ENCODE measurements at regions not wholly inside any gene's neighbourhood (a gene's known extent, or its start where the extent isn't known, plus 50 kb on each side); places are given as distances from the start of the nearest gene placed in this dataset.

DNA sequence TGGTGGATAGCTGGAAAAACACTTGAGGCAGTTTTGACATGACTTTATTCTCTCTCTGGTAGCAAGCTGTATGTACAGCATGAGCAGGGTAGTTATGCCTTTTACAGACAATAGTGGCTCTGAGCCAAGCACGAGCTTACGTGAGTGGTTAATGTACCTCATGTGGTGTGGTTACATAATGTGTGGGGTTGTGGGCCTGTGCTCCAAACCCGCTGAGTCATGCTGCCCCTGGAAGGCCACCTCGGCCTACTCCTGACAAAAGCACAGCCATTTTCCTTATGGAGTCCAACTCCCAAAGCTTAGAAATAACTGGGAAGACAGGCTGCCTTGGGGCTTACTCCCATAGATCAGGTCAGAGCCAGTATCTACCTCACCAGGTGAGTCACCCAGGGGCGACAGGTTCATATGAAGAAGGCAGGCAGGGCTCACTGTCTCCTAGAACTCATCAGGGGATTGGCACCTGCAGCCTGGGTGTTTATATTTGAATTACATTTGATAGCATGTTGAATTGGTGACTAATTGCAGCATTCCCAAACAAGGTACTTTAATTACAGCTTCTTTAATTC lies 404.5 kb downstream of the ADRA2A start:
- Histone ChIP-seq H4K20me1 (ENCODE audit: insufficient read depth, low read length) (no peaks in the 10 kb centered on the region), H3K4me3 (ENCODE audit: insufficient read depth, low read depth, low read length) (no peak overlapping the region), H3K23ac (ENCODE audit: low read depth, low read length) (no peak overlapping the region), H3K9ac (ENCODE audit: low read depth, low read length) (no peak overlapping the region), H2BK20ac (ENCODE audit: low read depth, low read length) (no peak overlapping the region), H3K4me2 (ENCODE audit: low read depth, low read length) (no peak overlapping the region), H3K4ac (ENCODE audit: low read depth, low read length) (no peak overlapping the region), H3K36me3 (ENCODE audit: control insufficient read depth, insufficient read depth, low read length) (no peaks in the 10 kb centered on the region), H4K5ac (ENCODE audit: low read depth, low read length) (no peak overlapping the region), H2AK9ac (replicated peaks; ENCODE audit: low read depth, low read length, poor library complexity) (no peak overlapping the region), H3K9me1 (ENCODE audit: insufficient read depth, low read length) (no peaks in the 10 kb centered on the region), H3K9me3 (ENCODE audit: control insufficient read depth, insufficient read depth, low read length) (peaks cover 28% of the 10 kb centered on the region), H4K91ac (ENCODE audit: insufficient read depth, low read depth, low read length) (no peak overlapping the region), H2BK120ac (ENCODE audit: low read depth, low read length) (no peak overlapping the region), H3K18ac (ENCODE audit: low read depth, low read length) (no peak overlapping the region), H2BK15ac (ENCODE audit: low read depth, low read length) (no peak overlapping the region), H4K8ac (ENCODE audit: low read depth in 2 of 2, low read length in 2 of 2) (no peak overlapping the region), H3K27ac (ENCODE audit: insufficient read depth, low read length) (no peak overlapping the region), H3K79me1 (ENCODE audit: low read depth in 1 of 2, low read length in 2 of 2) (no peaks in the 10 kb centered on the region), H2AK5ac (ENCODE audit: low read depth, low read length) (no peak overlapping the region), H2BK5ac (ENCODE audit: low read depth, low read length, poor library complexity, severe bottlenecking) (no peak overlapping the region), H3K56ac (ENCODE audit: extremely low read depth, insufficient read depth, low read length) (no peak overlapping the region), H3K4me1 (ENCODE audit: control insufficient read depth, insufficient read depth, low read length) (no peaks in the 10 kb centered on the region), H3K14ac (replicated peaks; ENCODE audit: low read depth, low read length) (no peak overlapping the region), H2AFZ (replicated peaks; ENCODE audit: low read length, poor library complexity) (no peak overlapping the region), H3K27me3 (ENCODE audit: control insufficient read depth, insufficient read depth, low read length) (no peaks in the 10 kb centered on the region)
- CTCF ChIA-PET, result interaction anchor here (0.6 kb wide), 1 partner anchor 21 kb away, joined by 3 read pairs; no protein-coding TSS in a partner anchor
- TF ChIP-seq, protein P1, sequence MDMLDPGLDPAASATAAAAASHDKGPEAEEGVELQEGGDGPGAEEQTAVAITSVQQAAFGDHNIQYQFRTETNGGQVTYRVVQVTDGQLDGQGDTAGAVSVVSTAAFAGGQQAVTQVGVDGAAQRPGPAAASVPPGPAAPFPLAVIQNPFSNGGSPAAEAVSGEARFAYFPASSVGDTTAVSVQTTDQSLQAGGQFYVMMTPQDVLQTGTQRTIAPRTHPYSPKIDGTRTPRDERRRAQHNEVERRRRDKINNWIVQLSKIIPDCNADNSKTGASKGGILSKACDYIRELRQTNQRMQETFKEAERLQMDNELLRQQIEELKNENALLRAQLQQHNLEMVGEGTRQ (IDR thresholded peaks at IDR 0.05; ENCODE audit: low read depth, low read length), result no peak
- TF ChIP-seq, protein P2, sequence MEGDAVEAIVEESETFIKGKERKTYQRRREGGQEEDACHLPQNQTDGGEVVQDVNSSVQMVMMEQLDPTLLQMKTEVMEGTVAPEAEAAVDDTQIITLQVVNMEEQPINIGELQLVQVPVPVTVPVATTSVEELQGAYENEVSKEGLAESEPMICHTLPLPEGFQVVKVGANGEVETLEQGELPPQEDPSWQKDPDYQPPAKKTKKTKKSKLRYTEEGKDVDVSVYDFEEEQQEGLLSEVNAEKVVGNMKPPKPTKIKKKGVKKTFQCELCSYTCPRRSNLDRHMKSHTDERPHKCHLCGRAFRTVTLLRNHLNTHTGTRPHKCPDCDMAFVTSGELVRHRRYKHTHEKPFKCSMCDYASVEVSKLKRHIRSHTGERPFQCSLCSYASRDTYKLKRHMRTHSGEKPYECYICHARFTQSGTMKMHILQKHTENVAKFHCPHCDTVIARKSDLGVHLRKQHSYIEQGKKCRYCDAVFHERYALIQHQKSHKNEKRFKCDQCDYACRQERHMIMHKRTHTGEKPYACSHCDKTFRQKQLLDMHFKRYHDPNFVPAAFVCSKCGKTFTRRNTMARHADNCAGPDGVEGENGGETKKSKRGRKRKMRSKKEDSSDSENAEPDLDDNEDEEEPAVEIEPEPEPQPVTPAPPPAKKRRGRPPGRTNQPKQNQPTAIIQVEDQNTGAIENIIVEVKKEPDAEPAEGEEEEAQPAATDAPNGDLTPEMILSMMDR (conservative IDR thresholded peaks at IDR 0.05; ENCODE audit: low read depth, low read length), result no peak
- TF ChIP-seq RFX5 (IDR thresholded peaks at IDR 0.05; ENCODE audit: low read depth, low read length) (no peak), FOS (IDR thresholded peaks at IDR 0.05; ENCODE audit: low read depth, low read length) (no peak), BHLHE40 (IDR thresholded peaks at IDR 0.05; ENCODE audit: low read depth, low read length) (no peak), CHD1 (IDR thresholded peaks at IDR 0.05; ENCODE audit: low read depth, low read length) (no peak), SMC3 (IDR thresholded peaks at IDR 0.05; ENCODE audit: low read depth, low read length) (no peak), NFE2L2 (IDR thresholded peaks at IDR 0.05; ENCODE audit: low read depth, low read length) (no peak), CEBPB (IDR thresholded peaks at IDR 0.05; ENCODE audit: low read depth, low read length) (no peak), RCOR1 (IDR thresholded peaks at IDR 0.05; ENCODE audit: insufficient replicate concordance, low read length) (no peak), POLR2A (IDR thresholded peaks at IDR 0.05; ENCODE audit: low read depth, low read length) (no peak)
- TF ChIP-seq, protein P3, sequence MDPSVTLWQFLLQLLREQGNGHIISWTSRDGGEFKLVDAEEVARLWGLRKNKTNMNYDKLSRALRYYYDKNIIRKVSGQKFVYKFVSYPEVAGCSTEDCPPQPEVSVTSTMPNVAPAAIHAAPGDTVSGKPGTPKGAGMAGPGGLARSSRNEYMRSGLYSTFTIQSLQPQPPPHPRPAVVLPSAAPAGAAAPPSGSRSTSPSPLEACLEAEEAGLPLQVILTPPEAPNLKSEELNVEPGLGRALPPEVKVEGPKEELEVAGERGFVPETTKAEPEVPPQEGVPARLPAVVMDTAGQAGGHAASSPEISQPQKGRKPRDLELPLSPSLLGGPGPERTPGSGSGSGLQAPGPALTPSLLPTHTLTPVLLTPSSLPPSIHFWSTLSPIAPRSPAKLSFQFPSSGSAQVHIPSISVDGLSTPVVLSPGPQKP (IDR thresholded peaks at IDR 0.05; ENCODE audit: borderline replicate concordance, low read depth, low read length), result no peak
- no CpG with 5 or more reads among the region's 5 CpGs for WGBS, 2 experiments (ENCODE audit: extremely low coverage in 2 of 2, insufficient read length in 1 of 2)
- no TSS peak for BruUV-seq (replicated peaks)
- POLR2A ChIA-PET (ENCODE audit: unreplicated experiment), result no interaction called here
- ATAC-seq (ENCODE audit: low read depth) (no peak), DNase-seq (no peak)
- dilution Hi-C loops (cut with HindIII; ENCODE audit: low sequenced_read_pairs, unreplicated experiment), result no loop called here
- intact Hi-C loops (cut with micrococcal nuclease), result no loop called here
- in situ Hi-C loops (cut with MboI; ENCODE audit: low sequenced_read_pairs), result no loop called here
